SK-N-MC (cell line): ENCODE measurements at regions not wholly inside any gene's neighbourhood (a gene's known extent, or its start where the extent isn't known, plus 50 kb on each side); places are given as distances from the start of the nearest gene placed in this dataset.

Experiments used
- EZH2 ChIP-seq: fragments of 200-600 bp; sonication (generic); IDR thresholded peaks from one replicate; pipeline ENCODE4 v1.6.1; 2017; ENCODE audit warnings: antibody characterized with exemption
- POLR2AphosphoS5 ChIP-seq: IDR thresholded peaks from 2 replicates; pipeline ENCODE4 v1.6.1; 2012; ENCODE audit warnings: mild to moderate bottlenecking, low read depth, low read length, borderline replicate concordance

GRCh38 chr4:116942315-116942714 is 143.1 kb downstream of the TRAM1L1 start:
- TF ChIP-seq POLR2AphosphoS5: no peak
- no peak for TF ChIP-seq EZH2
